HG03175 (cell line): ENCODE measurements at regions not wholly inside any gene's neighbourhood (a gene's known extent, or its start where the extent isn't known, plus 50 kb on each side); places are given as distances from the start of the nearest gene placed in this dataset.

Source experiments
- ATAC-seq: cut with Tn5 transposase; IDR thresholded peaks from one replicate; pipeline ENCODE4 v1.9.1; 2021; ENCODE audit warnings: mild to moderate bottlenecking, moderate library complexity; ENCODE audit not compliant: unreplicated experiment

GRCh38 chr1:42035205-42035829 is 116.6 kb upstream of the HIVEP3 start:
- peak; percentile 72 for ATAC-seq

GRCh38 chr1:42034426-42034825 is 115.7 kb upstream of the HIVEP3 start:
- no peak for ATAC-seq

GRCh38 chr1:42033629-42034028 is 114.9 kb upstream of the HIVEP3 start:
- ATAC-seq = no peak

- ATAC-seq = no peak
Observed at GRCh38 chr1:42017730-42018129, 99.0 kb upstream of the HIVEP3 start.

- ATAC-seq = no peak
Observed at GRCh38 chr1:42017259-42017658, 98.5 kb upstream of the HIVEP3 start.

- no peak for ATAC-seq
Observed at GRCh38 chr1:42014823-42015222, 96.1 kb upstream of the HIVEP3 start.

GRCh38 chr1:42013881-42014470 is 95.3 kb upstream of the HIVEP3 start:
- ATAC-seq = no peak

- ATAC-seq = no peak
Observed at GRCh38 chr1:42012852-42013251, 94.1 kb upstream of the HIVEP3 start.

- ATAC-seq = no peak
Observed at GRCh38 chr1:42010381-42010780, 91.7 kb upstream of the HIVEP3 start.

- ATAC-seq = no peak
Observed at GRCh38 chr1:42008264-42008663, 89.5 kb upstream of the HIVEP3 start.

- ATAC-seq = no peak
Observed at GRCh38 chr1:42006836-42007235, 88.1 kb upstream of the HIVEP3 start.

GRCh38 chr1:42006093-42006492 is 87.4 kb upstream of the HIVEP3 start:
- ATAC-seq = no peak

GRCh38 chr1:42005530-42005929 is 86.8 kb upstream of the HIVEP3 start:
- ATAC-seq = no peak

- no peak for ATAC-seq
Observed at GRCh38 chr1:42004860-42005259, 86.1 kb upstream of the HIVEP3 start.

GRCh38 chr1:42004322-42004721 is 85.6 kb upstream of the HIVEP3 start:
- ATAC-seq = no peak

GRCh38 chr1:42003433-42003832 is 84.7 kb upstream of the HIVEP3 start:
- no peak for ATAC-seq

- ATAC-seq = no peak
Observed at GRCh38 chr1:42002220-42002619, 83.5 kb upstream of the HIVEP3 start.

GRCh38 chr1:42000766-42001165 is 82.0 kb upstream of the HIVEP3 start:
- ATAC-seq = no peak

- no peak for ATAC-seq
Observed at GRCh38 chr1:41999884-42000283, 81.2 kb upstream of the HIVEP3 start.

GRCh38 chr1:41998250-41998649 is 79.5 kb upstream of the HIVEP3 start:
- ATAC-seq = no peak

GRCh38 chr1:41997153-41997552 is 78.4 kb upstream of the HIVEP3 start:
- no peak for ATAC-seq

- ATAC-seq = no peak
Observed at GRCh38 chr1:41995441-41996130, 76.9 kb upstream of the HIVEP3 start.
